ENCODE measurements at regions not wholly inside any gene's neighbourhood (a gene's known extent, or its start where the extent isn't known, plus 50 kb on each side); places are given as distances from the start of the nearest gene placed in this dataset.
A peak's percentile ranks its signal among the peaks of the same experiment; 100 is the strongest.

DNA sequence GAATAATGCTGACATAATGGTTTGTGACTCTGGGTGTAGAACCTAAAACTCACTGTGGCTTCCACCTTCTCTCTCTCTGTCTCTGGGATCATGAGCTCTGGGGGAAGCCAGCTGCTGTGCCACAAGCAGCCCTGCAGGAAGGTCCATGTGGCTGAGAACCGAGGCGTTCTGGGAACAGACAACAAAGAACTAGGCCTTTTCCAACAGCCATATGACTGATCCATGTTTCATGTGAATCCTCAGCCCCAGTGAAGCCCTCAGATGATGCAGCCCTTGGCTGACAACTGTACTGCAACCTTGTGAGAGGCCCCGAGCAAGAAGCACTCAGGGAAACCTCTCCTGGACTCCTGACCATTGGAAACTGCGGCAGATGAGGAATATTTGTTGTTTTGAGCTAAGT is 56.6 kb downstream of the HLA-G start:
- H3K4me3 Mint-ChIP-seq: no peak overlapping the region
- ATAC-seq (no peak), DNase-seq (no peak)
- H3K27me3 Mint-ChIP-seq: no peaks in the 10 kb centered on the region
- intact Hi-C loops (cut with DNase I, micrococcal nuclease): no loop called here
- ChIA-PET POLR2A (no interaction called here), CTCF (no interaction called here)
- H3K4me1 Mint-ChIP-seq: peaks cover 16% of the 10 kb centered on the region
- peaks cover 3% of the 10 kb centered on the region for H3K36me3 Mint-ChIP-seq (ENCODE audit: low read depth)
- H3K27ac Mint-ChIP-seq: no peak overlapping the region
- peaks cover 6% of the 10 kb centered on the region for H3K9me3 Mint-ChIP-seq (ENCODE audit: low read depth)

- H3K36me3 Mint-ChIP-seq (ENCODE audit: low read depth): peaks cover 3% of the 10 kb centered on the region
- peak overlapping the region; percentile 85 for H3K27ac Mint-ChIP-seq
- H3K27me3 Mint-ChIP-seq: no peaks in the 10 kb centered on the region
- peak overlapping the region; percentile 77 for H3K4me3 Mint-ChIP-seq
- no peak for DNase-seq
- peaks cover 6% of the 10 kb centered on the region for H3K9me3 Mint-ChIP-seq (ENCODE audit: low read depth)
- ATAC-seq: no peak
- intact Hi-C loops (cut with DNase I, micrococcal nuclease): loop anchor here in 1 of 2 experiments (5.0 kb wide), 1 partner anchor 81 kb away; no protein-coding TSS in a partner anchor
- CTCF ChIA-PET: interaction anchor here (0.7 kb wide), 1 partner anchor 66 kb away, joined by 3 read pairs; no protein-coding TSS in a partner anchor
- H3K4me1 Mint-ChIP-seq: peaks cover 16% of the 10 kb centered on the region
- POLR2A ChIA-PET: interaction anchor here (0.7 kb wide), 1 partner anchor 59 kb away, joined by 3 read pairs; no protein-coding TSS in a partner anchor
These were observed 55.6 kb upstream of the HLA-A start for GRCh38 chr6:29886701-29887100.

DNA sequence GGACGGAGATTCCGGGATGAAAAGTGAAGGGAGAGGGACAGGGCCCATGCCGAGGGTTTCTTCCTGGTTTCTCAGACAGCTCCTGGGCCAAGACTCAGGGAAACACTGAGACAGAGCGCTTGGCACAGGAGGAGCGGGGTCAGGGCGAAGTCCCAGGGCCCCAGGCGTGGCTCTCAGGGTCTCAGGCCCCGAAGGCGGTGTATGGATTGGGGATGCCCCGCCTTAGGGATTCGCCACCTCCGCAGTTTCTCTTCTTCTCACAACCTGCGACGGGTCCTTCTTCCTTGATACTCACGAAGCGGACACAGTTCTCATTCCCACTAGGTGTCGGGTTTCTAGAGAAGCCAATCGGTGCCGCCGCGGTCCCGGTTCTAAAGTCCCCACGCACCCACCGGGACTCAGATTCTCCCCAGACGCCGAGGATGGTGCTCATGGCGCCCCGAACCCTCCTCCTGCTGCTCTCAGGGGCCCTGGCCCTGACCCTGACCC is 55.0 kb upstream of the HLA-A start:
- no peaks in the 10 kb centered on the region for H3K27me3 Mint-ChIP-seq
- peaks cover 5% of the 10 kb centered on the region for H3K36me3 Mint-ChIP-seq (ENCODE audit: low read depth)
- H3K9me3 Mint-ChIP-seq (ENCODE audit: low read depth): peaks cover 6% of the 10 kb centered on the region
- intact Hi-C loops (cut with DNase I, micrococcal nuclease): loop anchor here in 1 of 2 experiments (5.0 kb wide), 1 partner anchor 80 kb away; no protein-coding TSS in a partner anchor
- H3K27ac Mint-ChIP-seq: peak overlapping the region; percentile 85
- peak; percentile 57 for DNase-seq
- CTCF ChIA-PET: interaction anchor here (0.7 kb wide), 1 partner anchor 65 kb away, joined by 3 read pairs; no protein-coding TSS in a partner anchor
- POLR2A ChIA-PET: interaction anchor here (0.7 kb wide), 1 partner anchor 58 kb away, joined by 3 read pairs; no protein-coding TSS in a partner anchor
- H3K4me3 Mint-ChIP-seq: peak overlapping the region; percentile 77
- H3K4me1 Mint-ChIP-seq: peaks cover 16% of the 10 kb centered on the region
- ATAC-seq: peak; percentile 66

GRCh38 chr6:29887819-29888776 is 54.2 kb upstream of the HLA-A start:
- peak; percentile 90 for DNase-seq
- intact Hi-C loops (cut with DNase I, micrococcal nuclease): loop anchor here (1.0 to 5.0 kb wide), 5 partner anchors 38 to 179 kb away; partner anchors contain the start of genes HLA-A (in 2 of the 2) and PPP1R11 (in 1 of the 2)
- Mint-ChIP-seq H3K27me3 (no peaks in the 10 kb centered on the region), H3K27ac (peak overlapping the region; percentile 80), H3K36me3 (ENCODE audit: low read depth) (peaks cover 5% of the 10 kb centered on the region), H3K4me3 (peak overlapping the region; percentile 77), H3K4me1 (peaks cover 16% of the 10 kb centered on the region), H3K9me3 (ENCODE audit: low read depth) (peaks cover 3% of the 10 kb centered on the region)
- CTCF ChIA-PET: interaction anchor here (0.6 to 0.7 kb wide), 2 partner anchors 124 to 262 kb away, joined by 3 read pairs; no protein-coding TSS in a partner anchor
- POLR2A ChIA-PET: no interaction called here
- peak; percentile 77 for ATAC-seq
